ENCODE measurements at regions not wholly inside any gene's neighbourhood (a gene's known extent, or its start where the extent isn't known, plus 50 kb on each side); places are given as distances from the start of the nearest gene placed in this dataset.

GRCh38 chr2:59019566-59020159, 778.5 kb upstream of the FANCL start:
- ChIA-PET POLR2A (ENCODE audit: partially characterized antibody) (no interaction called here), CTCF (ENCODE audit: partially characterized antibody) (interaction anchor here (1.6 kb wide), 2 partner anchors 7 to 12 kb away, joined by 5 read pairs; no protein-coding TSS in a partner anchor)
- Histone ChIP-seq H2BK20ac (ENCODE audit: low read length) (no peak overlapping the region), H2BK15ac (ENCODE audit: low read length) (no peak overlapping the region), H3K23ac (ENCODE audit: insufficient read length) (no peak overlapping the region), H3K14ac (ENCODE audit: insufficient read length) (no peak overlapping the region), H2AK5ac (ENCODE audit: low read depth, low read length) (no peak overlapping the region), H4K91ac (replicated peaks; ENCODE audit: insufficient read length, low read length) (no peak overlapping the region), H3K36me3 (ENCODE audit: control insufficient read depth in 2 of 4, insufficient read depth in 4 of 4, low read length in 3 of 4) (no peaks in the 10 kb centered on the region), H2BK12ac (ENCODE audit: low read depth, low read length) (no peak overlapping the region), H3K56ac (replicated peaks; ENCODE audit: insufficient read length, low read depth, low read length) (no peak overlapping the region), H3K9me3 (ENCODE audit: insufficient read depth in 2 of 2, low read depth in 1 of 2, low read length in 1 of 2) (no peaks in the 10 kb centered on the region), H3K4me1 (replicated peaks in 1 of 4; ENCODE audit: control insufficient read depth in 3 of 4, insufficient read depth in 4 of 4, low read length in 3 of 4) (no peaks in the 10 kb centered on the region), H2BK120ac (replicated peaks; ENCODE audit: low read depth, low read length) (no peak overlapping the region), H4K8ac (ENCODE audit: extremely low read depth, insufficient read depth, low read length) (no peak overlapping the region), H3K18ac (ENCODE audit: extremely low read depth, low read length) (no peak overlapping the region), H3K4me3 (ENCODE audit: extremely low read depth in 1 of 4, insufficient read depth in 2 of 4, low read depth in 3 of 4, low read length in 4 of 4) (no peak overlapping the region), H3K9ac (replicated peaks in 1 of 4; ENCODE audit: extremely low read depth in 1 of 4, low read depth in 3 of 4, low read length in 3 of 4) (no peak overlapping the region), H3K27ac (ENCODE audit: low read depth, low read length) (no peak overlapping the region), H4K5ac (ENCODE audit: insufficient read length, low read depth, low read length) (no peak overlapping the region), H3K79me2 (ENCODE audit: control insufficient read depth in 1 of 2, insufficient read depth in 2 of 2, low read length in 2 of 2) (no peaks in the 10 kb centered on the region), H4K20me1 (replicated peaks in 1 of 2; ENCODE audit: control insufficient read depth in 1 of 2, insufficient read depth in 2 of 2, low read length in 2 of 2) (no peaks in the 10 kb centered on the region), H3K4ac (replicated peaks; ENCODE audit: insufficient read length, low read depth, low read length) (no peak overlapping the region), H3K27me3 (replicated peaks in 1 of 4; ENCODE audit: control insufficient read depth in 3 of 4, extremely low read depth in 1 of 4, insufficient read depth in 3 of 4, low read length in 3 of 4) (no peaks in the 10 kb centered on the region), H3K4me2 (ENCODE audit: insufficient read depth in 1 of 2, low read depth in 2 of 2, low read length in 2 of 2) (no peak overlapping the region), H2AFZ (ENCODE audit: low read length) (no peak overlapping the region), H3K79me1 (ENCODE audit: low read depth, low read length) (no peaks in the 10 kb centered on the region), H2BK5ac (ENCODE audit: low read depth, low read length) (no peak overlapping the region), H3K23me2 (ENCODE audit: low read depth, low read length) (no peaks in the 10 kb centered on the region)
- 88% methylated on average over 7 of the region's 7 CpGs; no CpG with 5 or more reads in 1 of the 2 experiments for WGBS, 2 experiments (ENCODE audit: extremely low coverage in 1 of 2, insufficient coverage in 1 of 2, insufficient read length in 1 of 2, insufficient replicate concordance in 2 of 2, low coverage in 1 of 2, low lambda C conversion rate in 2 of 2, missing lambda C conversion rate in 1 of 2)
- DNase-seq (ENCODE audit: low read depth in 1 of 2, low spot score in 2 of 2): no peak
- FAIRE-seq: peak; percentile 36
- TF ChIP-seq TAF7 (optimal IDR thresholded peaks at IDR 0.05; ENCODE audit: borderline replicate concordance, low read depth, low read length) (no peak), SUZ12 (IDR thresholded peaks at IDR 0.05; ENCODE audit: low read length) (no peak), KDM4A (IDR thresholded peaks at IDR 0.05; ENCODE audit: low read depth, low read length, severe bottlenecking) (no peak), MAFK (IDR thresholded peaks at IDR 0.05; ENCODE audit: low read depth, low read length) (no peak), PHF8 (conservative IDR thresholded peaks at IDR 0.05; ENCODE audit: low read depth, low read length) (no peak)
